Panc1 (cell line): ENCODE measurements at regions not wholly inside any gene's neighbourhood (a gene's known extent, or its start where the extent isn't known, plus 50 kb on each side); places are given as distances from the start of the nearest gene placed in this dataset.

Experiments used
- ATAC-seq: fragments of 200-7000 bp; cut with Tn5 transposase; 2 replicates; pipeline ENCODE4 v1.9.1; 2020; ENCODE audit warnings: mild to moderate bottlenecking, moderate library complexity
- BruUV-seq: library from RNA; stranded (reverse); fragments of 400-500 nt; replicated peaks from 2 replicates; lab custom pipeline; 2021; lab: Mats Ljungman, UMichigan
- CTCF ChIA-PET: fragments of 300-600 bp; sonication (Branson Sonifier 250); formaldehyde crosslinking; loops from one replicate; lab custom pipeline; 2022; ENCODE audit warnings: antibody characterized with exemption; lab: Charles Lee
- POLR2A ChIA-PET: fragments of 300-600 bp; sonication (Branson Sonifier 250); formaldehyde crosslinking; loops from one replicate; lab custom pipeline; 2022; ENCODE audit warnings: antibody characterized with exemption; lab: Charles Lee
- DNase-seq: peaks from one replicate; pipeline ENCODE4 v3.0.0-alpha.2; 2010; ENCODE audit warnings: low read depth, low spot score
- H3K27ac ChIP-seq: 2 replicates; pipeline ENCODE4 v1.5.1; 2011; ENCODE audit warnings: mild to moderate bottlenecking, low read length, inconsistent platforms
- H3K27me3 ChIP-seq: fragments of 200-500 bp; sonication (Bioruptor generic); 2 replicates; pipeline ENCODE4 v1.6.0; 2014; ENCODE audit warnings: low read length, inconsistent platforms; ENCODE audit not compliant: control insufficient read depth, insufficient read depth
- H3K36me3 ChIP-seq: fragments of 200-500 bp; sonication (Bioruptor generic); 2 replicates; pipeline ENCODE4 v1.5.1; 2014; ENCODE audit warnings: inconsistent platforms, mild to moderate bottlenecking, low read length, moderate library complexity; ENCODE audit not compliant: control insufficient read depth, insufficient read depth
- H3K4me1 ChIP-seq: 2 replicates; pipeline ENCODE4 v1.5.1; 2011; ENCODE audit warnings: inconsistent platforms, mild to moderate bottlenecking, low read length, moderate library complexity; ENCODE audit not compliant: control insufficient read depth, insufficient read depth
- H3K4me3 ChIP-seq, 2 experiments: 2 replicates each; pipeline ENCODE4 v1.5.1; 2011 to 2012; ENCODE audit warnings: low read depth in 2 of 2, low read length in 2 of 2, mild to moderate bottlenecking in 2 of 2, inconsistent platforms in 1 of 2, moderate library complexity in 1 of 2
- H3K9me3 ChIP-seq: fragments of 200-500 bp; sonication (Bioruptor generic); 2 replicates; pipeline ENCODE4 v1.5.1; 2014; ENCODE audit warnings: low read depth, mild to moderate bottlenecking, inconsistent platforms, low read length, moderate library complexity; ENCODE audit not compliant: control insufficient read depth, insufficient read depth
- CTCF ChIP-seq: fragments of 450-650 bp; IDR thresholded peaks from 2 replicates; pipeline ENCODE4 v1.5.1; 2017; ENCODE audit warnings: mild to moderate bottlenecking
- POLR2AphosphoS5 ChIP-seq: IDR thresholded peaks from 2 replicates; pipeline ENCODE4 v1.6.1; 2012; ENCODE audit warnings: mild to moderate bottlenecking, low read depth, low read length, moderate library complexity
- REST ChIP-seq, 2 experiments: IDR thresholded peaks; 2 replicates each; pipeline ENCODE4 v1.6.1; 2011 to 2012; ENCODE audit warnings: low read depth in 2 of 2, control low read depth in 1 of 2, low read length in 1 of 2, mild to moderate bottlenecking in 1 of 2, moderate library complexity in 1 of 2; ENCODE audit not compliant: insufficient read depth in 1 of 2
- SIN3A ChIP-seq: IDR thresholded peaks from 2 replicates; pipeline ENCODE4 v1.6.1; 2012; ENCODE audit warnings: low read depth, mild to moderate bottlenecking, low read length, moderate library complexity, borderline replicate concordance; ENCODE audit not compliant: insufficient read depth
- TCF7L2 ChIP-seq: IDR thresholded peaks from 2 replicates; pipeline ENCODE4 v1.6.1; 2011; ENCODE audit warnings: mild to moderate bottlenecking, low read depth, low read length, inconsistent platforms
- in situ Hi-C: cut with HindIII; loops from 2 replicates; pipeline ENCODE4 v1.10.0; 2016; ENCODE audit warnings: low sequenced_read_pairs, low pct_unique_long_range_greater_than_20kb
- intact Hi-C: fragments of 100-400 bp; cut with micrococcal nuclease; formaldehyde crosslinking; loops from one replicate; pipeline ENCODE4 v1.10.0; 2022; ENCODE audit not compliant: unreplicated experiment

- BruUV-seq: no TSS peak
- Histone ChIP-seq H3K27me3 (no peaks in the 10 kb centered on the region), H3K4me3 (no peak overlapping the region), H3K36me3 (no peaks in the 10 kb centered on the region), H3K4me1 (no peaks in the 10 kb centered on the region), H3K27ac (no peak overlapping the region), H3K9me3 (no peaks in the 10 kb centered on the region)
- ChIA-PET POLR2A (no interaction called here), CTCF (no interaction called here)
- intact Hi-C loops (no loop called here), in situ Hi-C loops (no loop called here)
- TF ChIP-seq TCF7L2 (no peak), CTCF (no peak)
- no peak for ATAC-seq
- no peak for DNase-seq
These were observed 761.3 kb downstream of the TSN start for GRCh38 chr2:122516775-122517174.

- DNase-seq (no peak), ATAC-seq (no peak)
- no TSS peak for BruUV-seq
- H3K27ac ChIP-seq: no peak overlapping the region
- ChIA-PET CTCF (no interaction called here), POLR2A (no interaction called here)
- no peaks in the 10 kb centered on the region for H3K36me3 ChIP-seq
- TF ChIP-seq SIN3A (no peak), CTCF (peak; percentile 9; the same call in 1 of the 2 replicates), REST (IDR thresholded peaks at IDR 0.05; ENCODE audit: insufficient read depth in 1 of 2, low read depth in 2 of 2, low read length in 1 of 2) (no peak), TCF7L2 (no peak), POLR2AphosphoS5 (no peak)
- H3K27me3 ChIP-seq: no peaks in the 10 kb centered on the region
- no peaks in the 10 kb centered on the region for H3K4me1 ChIP-seq
- in situ Hi-C loops (no loop called here), intact Hi-C loops (no loop called here)
- no peak overlapping the region for H3K4me3 ChIP-seq
- H3K9me3 ChIP-seq: no peaks in the 10 kb centered on the region
These were observed 763.9 kb downstream of the TSN start for GRCh38 chr2:122519366-122519765.
